ENCODE measurements at regions not wholly inside any gene's neighbourhood (a gene's known extent, or its start where the extent isn't known, plus 50 kb on each side); places are given as distances from the start of the nearest gene placed in this dataset. TPM values are rescaled to one million over a fixed set of nuclear protein-coding genes. Genes with fewer than 3 reads are reported as not detected.

DNA sequence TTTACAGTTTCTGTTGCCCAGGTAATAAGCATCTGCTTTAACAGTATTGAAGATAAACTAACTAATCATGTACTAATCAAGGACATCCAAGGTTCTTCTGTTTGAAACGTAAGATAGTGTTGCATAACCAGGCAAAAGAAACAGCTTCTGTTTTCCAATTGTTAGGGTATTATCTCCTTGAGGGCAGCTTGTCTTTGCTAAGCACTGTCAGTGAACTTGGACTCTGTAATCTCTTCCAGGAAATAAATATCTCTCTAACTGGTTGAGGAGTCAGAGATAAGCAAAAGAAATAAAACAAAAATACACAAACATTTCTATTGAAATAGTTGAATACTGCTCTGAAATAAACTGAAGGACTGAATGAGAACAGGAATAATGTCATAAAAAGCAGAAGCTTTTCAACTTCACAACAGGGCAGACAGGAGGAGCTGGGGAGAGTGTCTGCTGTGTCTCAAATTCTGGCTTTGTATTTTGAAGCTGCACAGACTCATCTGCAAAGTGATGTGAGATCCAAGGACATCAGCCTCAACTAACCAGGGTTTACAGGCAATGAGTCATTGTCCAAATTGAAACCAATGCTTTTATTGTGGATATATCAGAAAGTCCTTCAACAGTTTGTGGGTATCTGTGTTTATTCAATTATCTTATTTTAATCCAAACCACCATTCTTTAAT is 1253.0 kb upstream of the PCDH7 start:
- H3K27ac ChIP-seq (ENCODE audit: control insufficient read depth, insufficient read depth): no peak overlapping the region
- H3K27me3 ChIP-seq (replicated peaks in 1 of 2; ENCODE audit: control insufficient read depth in 2 of 2, insufficient read depth in 2 of 2, low read length in 1 of 2): no peaks in the 10 kb centered on the region
- H2AFZ ChIP-seq (ENCODE audit: control insufficient read depth, low read depth, low read length): no peak overlapping the region
- H3K9ac ChIP-seq (ENCODE audit: control insufficient read depth, insufficient read depth, low read length): no peak overlapping the region
- no peak overlapping the region for H3K4me3 ChIP-seq
- ChIA-PET RAD21 (ENCODE audit: unreplicated experiment) (no interaction called here), POLR2A (no interaction called here), CTCF (no interaction called here), SMC1A (ENCODE audit: uncharacterized antibody, unreplicated experiment) (no interaction called here)
- no peaks in the 10 kb centered on the region for H4K20me1 ChIP-seq (ENCODE audit: control insufficient read depth, insufficient read depth)
- intact Hi-C loops (cut with micrococcal nuclease; ENCODE audit: unreplicated experiment) (no loop called here), in situ Hi-C loops (cut with MboI) (no loop called here)
- no peaks in the 10 kb centered on the region for H3K79me2 ChIP-seq (ENCODE audit: control insufficient read depth, insufficient read depth, low read length)
- FAIRE-seq (no peak), DNase-seq (ENCODE audit: low read depth, low spot score) (no peak), ATAC-seq (no peak)
- H3K4me2 ChIP-seq (ENCODE audit: control insufficient read depth, insufficient read depth): no peak overlapping the region
- WGBS (ENCODE audit: insufficient coverage, insufficient replicate concordance, low lambda C conversion rate, missing lambda C conversion rate): 0% methylated on average over 1 of the region's 1 CpG
- H3K4me1 ChIP-seq (ENCODE audit: control insufficient read depth, insufficient read depth, low read length): no peaks in the 10 kb centered on the region
- no TSS peak for BruUV-seq (replicated peaks)
- H3K9me3 ChIP-seq (replicated peaks; ENCODE audit: control insufficient read depth, insufficient read depth, low read length): no peaks in the 10 kb centered on the region
- no peaks in the 10 kb centered on the region for H3K36me3 ChIP-seq (ENCODE audit: control insufficient read depth in 2 of 2, insufficient read depth in 2 of 2, low read length in 1 of 2)
- TF ChIP-seq EZH2 (IDR thresholded peaks at IDR 0.05; ENCODE audit: borderline replicate concordance, control insufficient read depth, low read depth, low read length): no peak
- no peak for TF ChIP-seq YBX1 (IDR thresholded peaks at IDR 0.05)
- TF ChIP-seq NR2F1 (conservative IDR thresholded peaks at IDR 0.05): no peak
- no peak for TF ChIP-seq TBL1XR1 (IDR thresholded peaks at IDR 0.05; ENCODE audit: low read depth, low read length)
- no peak for TF ChIP-seq HCFC1 (IDR thresholded peaks at IDR 0.05; ENCODE audit: low read length)
- no peak for TF ChIP-seq ZBED1 (IDR thresholded peaks at IDR 0.05; ENCODE audit: borderline replicate concordance)
- no peak for TF ChIP-seq ETV6 (conservative IDR thresholded peaks at IDR 0.05 in 1 of 2, IDR thresholded peaks at IDR 0.05 in 1 of 2; ENCODE audit: borderline replicate concordance in 1 of 2, low read depth in 1 of 2)
- TF ChIP-seq CUX1 (IDR thresholded peaks at IDR 0.05; ENCODE audit: insufficient replicate concordance, low read depth, low read length): no peak
- TF ChIP-seq RAD51 (IDR thresholded peaks at IDR 0.05): no peak

Small RNA genes lying in the stretch of these regions (microRNA-seq; reads per million reads assigned to microRNA genes)
- gene MIR4275: not detected

Small RNA genes lying in the stretch of these regions (small RNA-seq; reads per million reads assigned to genes)
- not detected for gene RF00019
- not detected for gene RN7SL101P

All from GM12878 (cell line).